Fibroblast of peridontal ligament (primary cell): ENCODE measurements at regions not wholly inside any gene's neighbourhood (a gene's known extent, or its start where the extent isn't known, plus 50 kb on each side); places are given as distances from the start of the nearest gene placed in this dataset.
"Not testable (repeated sequence)": the region's sequence is repeated elsewhere in the genome, so short reads cannot be mapped to it uniquely, and the experiment has no call there.

Source experiments
- DNase-seq: peaks from one replicate; pipeline ENCODE4 v3.0.0-alpha.2; 2010; ENCODE audit errors: extremely low read depth

DNA sequence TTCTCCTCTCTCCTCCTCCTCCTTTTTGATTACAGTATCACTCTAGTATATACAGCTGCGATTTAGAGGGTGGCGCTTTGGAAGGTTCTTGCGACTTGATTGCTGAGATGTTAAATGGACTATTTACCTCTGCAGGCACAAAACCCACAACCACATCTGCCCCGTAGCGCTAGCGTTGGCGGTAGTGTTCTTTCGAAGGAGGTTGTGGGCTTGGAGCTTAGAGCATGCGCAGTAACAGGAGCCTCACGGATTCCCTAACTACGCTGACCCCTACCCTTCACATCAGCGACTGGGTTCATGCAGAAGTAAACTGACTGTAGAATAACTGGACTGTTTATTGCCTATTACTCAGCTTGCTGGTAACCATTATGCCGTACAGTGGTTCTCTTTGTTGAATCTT lies 58.0 kb downstream of the CGGBP1 start:
- peak; percentile 22 for DNase-seq

DNA sequence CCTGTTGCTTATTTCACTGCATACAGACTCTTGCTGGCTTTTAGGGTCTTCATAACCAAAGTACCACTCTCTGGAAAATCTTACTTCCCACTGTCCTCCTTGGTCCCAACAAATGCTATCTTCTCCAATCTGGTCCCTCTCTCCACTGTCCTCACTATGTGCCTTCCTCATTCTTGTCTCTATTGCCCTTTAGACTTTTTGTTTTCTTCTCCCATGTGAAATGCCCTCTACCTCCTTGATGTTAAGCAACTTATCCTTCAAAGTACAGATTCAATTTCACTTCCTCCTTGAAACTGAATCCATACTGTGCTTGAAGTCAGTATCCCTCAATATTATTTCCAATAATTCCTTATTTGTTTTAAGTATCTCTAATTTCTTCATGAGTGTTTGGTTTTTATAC lies 60.8 kb downstream of the CGGBP1 start:
- DNase-seq: no peak

DNA sequence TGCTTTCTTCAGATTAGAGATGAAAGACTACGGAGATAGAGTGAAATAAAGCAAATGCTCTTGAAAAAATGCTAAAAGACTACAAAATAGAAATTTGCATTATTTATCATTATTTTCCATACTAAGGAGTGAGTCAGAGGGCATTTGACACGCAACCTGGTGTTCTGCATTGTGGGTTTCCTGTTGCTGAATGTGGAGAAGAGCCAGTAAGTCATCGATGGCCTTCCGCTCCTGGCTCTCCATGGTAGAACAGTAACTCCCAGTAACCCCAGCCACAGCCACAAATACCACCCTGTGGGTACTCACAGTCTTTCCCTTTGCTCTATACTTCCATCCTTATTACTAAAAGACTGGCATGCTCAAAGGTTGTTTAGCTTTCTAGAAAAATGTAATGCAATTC lies 61.5 kb downstream of the CGGBP1 start:
- DNase-seq: no peak

DNA sequence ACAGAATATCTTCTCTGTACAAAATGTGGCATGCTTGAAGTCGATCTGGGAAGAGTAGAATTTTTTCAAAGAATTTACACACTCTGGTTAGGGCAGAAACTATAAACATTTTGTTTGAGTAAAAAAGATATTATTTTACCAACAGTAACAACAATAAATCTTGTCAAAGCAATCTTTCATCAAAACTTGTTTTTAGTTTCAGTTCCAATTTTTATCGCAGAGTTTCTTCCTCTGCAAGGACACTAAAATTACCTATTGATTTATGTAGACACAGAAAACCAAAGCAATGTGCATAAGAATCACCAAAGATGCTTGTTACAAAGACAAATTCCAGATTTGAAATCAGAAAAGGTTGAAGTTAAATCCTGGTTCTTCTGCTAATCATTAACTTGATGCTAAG lies 61.9 kb downstream of the CGGBP1 start:
- DNase-seq: no peak

DNA sequence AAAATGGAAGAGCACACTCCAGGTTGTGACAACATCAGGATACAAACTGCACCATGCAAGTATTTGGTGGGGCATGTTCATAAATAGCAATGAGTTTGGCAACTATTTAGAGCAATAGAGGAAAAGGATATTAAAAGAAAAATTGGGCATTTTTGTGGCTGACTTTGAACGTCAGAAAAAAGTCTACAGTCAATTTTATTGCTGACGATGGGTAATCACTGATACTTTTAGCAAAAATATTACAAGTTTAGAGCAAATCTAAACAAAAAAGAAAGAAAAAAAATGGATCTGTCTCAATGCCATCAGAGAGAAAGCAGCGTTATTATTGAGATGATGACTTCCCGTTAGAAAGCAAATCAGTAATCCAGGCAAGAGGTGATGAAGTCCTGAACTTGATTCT lies 65.2 kb downstream of the CGGBP1 start:
- DNase-seq: no peak

DNA sequence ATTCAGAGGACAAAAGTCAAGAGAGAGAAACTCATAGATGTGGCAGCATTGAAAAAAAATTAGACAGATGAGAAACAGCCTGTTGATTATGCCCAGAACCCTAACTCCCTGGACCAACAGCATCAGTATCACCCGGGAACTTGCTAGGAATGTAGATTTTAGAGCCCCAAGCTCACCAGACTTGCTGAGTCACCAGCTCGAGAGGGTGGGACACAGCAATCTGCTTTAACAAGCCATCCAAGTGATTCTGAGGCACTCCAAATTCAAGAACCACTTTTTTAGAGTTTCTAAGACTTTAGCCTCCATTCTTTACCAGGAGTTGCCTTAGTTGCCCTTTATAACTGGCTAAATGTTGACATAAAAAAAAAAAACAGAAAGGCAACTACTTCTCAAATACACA lies 70.9 kb downstream of the CGGBP1 start:
- DNase-seq: peak; percentile 38

DNA sequence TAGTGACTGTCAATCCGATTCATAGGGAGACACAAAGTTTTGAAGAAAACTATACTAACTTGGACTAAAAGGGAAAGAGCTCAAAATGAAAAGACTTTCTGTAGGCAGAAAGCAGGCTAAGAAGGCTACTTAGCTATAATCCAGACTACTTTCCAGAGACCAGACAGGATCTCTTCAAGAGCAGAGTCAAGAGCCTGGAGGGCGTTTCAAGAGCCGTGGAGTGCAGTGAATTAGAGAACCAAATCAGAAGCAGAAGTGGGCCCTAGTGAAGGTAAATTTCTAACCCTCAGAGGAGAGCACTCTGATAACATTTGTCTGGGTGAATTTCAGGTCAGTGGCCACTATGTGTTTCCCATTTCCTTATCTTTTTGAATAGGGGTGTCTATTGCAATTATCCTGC lies 76.4 kb downstream of the CGGBP1 start:
- no peak for DNase-seq

DNA sequence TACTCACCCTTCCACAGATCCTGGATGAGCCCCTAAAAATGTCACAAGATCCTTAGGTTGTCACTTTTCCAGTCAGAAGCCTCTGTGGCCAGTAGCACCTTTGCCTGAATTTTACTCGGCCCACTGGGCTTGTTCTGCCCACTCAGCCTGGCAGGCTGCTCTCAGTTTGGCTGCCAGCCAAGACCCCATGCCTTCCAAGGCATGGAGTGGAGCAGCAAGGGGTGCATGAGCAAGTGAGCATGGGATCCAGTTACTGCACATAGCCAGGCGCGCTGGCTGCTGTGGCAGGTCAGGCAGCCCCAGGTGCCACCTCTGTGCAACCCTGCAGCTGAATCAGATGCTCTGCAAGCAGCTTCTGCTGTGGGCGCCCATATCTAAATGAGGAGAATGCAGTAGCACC lies 79.3 kb downstream of the CGGBP1 start:
- DNase-seq: no peak

DNA sequence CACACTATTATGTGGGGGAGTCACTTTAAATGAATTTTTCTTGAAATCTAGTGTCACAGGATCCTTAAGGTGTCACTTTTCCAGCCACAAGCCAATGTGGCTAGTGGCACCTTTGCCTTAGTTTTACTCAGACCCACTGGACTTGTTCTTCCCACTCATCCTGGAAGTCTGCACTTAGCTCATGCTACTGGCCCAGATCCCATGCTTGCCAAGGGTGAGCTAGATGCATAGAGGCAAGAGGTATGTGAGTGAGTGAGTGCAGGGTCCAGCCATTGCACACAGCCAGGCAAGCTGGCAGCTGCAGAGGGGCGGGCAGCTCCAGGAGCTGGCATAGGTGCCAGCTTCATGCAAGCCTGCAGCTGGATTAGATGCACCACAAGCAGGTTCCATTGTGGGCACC lies 81.0 kb downstream of the CGGBP1 start:
- DNase-seq: no peak

DNA sequence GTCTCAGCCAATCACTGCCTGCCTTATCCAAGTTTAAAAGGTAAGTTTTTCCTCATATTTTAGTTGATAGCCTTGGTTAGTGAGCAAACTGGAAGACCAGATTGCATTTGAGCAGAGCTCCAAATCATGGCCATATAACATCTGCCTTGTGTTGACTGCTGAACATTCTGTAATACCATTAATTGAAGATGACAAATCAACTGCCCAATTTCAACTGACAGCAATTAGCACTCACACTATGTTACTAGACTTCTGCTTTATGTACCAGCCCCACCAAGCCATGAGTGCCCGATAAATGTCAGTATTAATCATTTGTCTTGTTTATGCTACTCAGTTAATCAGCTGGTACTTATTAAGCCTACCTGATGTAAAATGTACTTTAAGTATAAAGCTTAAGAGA lies 83.1 kb downstream of the CGGBP1 start:
- no peak for DNase-seq

DNA sequence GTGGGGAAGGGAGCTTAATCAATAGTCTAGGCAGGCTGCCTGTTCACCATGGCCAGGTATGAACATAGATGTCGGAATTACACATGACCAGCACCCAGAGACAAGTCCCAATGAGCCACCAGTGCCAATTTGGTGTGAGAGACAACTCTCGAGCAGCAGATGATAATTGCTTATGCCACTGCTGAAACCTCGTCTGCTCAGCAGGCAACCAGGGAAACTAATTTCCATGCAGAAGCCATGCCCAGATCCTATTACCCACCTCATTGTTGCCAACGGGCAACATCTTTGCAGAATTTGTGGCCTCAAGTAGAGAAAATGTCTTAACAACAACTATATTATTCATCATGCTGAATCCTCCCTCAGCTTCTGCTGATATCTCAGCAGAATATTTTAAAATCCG lies 84.9 kb downstream of the CGGBP1 start:
- DNase-seq: no peak

DNA sequence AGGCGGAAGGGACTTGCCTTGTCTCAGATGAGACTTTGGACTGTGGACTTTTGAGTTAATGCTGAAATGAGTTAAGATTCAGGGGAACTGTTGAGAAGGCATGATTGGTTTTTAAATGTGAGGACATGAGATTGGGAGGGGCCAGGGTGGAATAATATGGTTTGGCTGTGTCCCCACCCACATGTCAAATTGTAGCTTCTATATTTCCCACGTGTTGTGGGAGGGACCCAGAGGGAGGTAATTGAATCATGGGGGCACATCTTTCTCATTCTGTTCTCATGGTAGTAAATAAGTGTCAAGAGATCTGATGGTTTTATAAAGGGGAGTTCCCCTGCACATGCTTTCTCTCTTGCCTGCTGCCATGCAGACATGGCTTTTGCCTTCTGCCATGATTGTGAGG lies 89.2 kb downstream of the CGGBP1 start:
- DNase-seq: no peak

DNA sequence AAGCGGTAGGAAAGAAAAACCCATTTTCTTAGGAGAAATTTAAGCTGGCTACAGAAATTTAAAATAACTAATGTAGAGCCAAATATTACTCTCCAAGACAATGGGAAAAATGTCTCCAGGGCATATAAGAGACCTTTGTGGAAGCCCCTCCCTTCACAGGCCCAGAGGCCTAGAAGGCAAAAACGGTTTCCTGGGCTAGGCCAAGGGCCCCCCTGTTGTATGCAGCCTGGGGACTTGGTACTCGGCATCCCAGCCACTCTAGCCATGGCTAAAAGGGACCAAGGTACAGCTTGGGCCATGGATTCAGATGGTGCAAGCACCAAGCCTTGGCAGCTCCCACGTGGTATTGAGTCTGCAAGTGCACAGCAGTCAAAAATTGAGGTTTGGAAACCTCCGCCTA lies 90.1 kb downstream of the CGGBP1 start:
- DNase-seq: no peak

DNA sequence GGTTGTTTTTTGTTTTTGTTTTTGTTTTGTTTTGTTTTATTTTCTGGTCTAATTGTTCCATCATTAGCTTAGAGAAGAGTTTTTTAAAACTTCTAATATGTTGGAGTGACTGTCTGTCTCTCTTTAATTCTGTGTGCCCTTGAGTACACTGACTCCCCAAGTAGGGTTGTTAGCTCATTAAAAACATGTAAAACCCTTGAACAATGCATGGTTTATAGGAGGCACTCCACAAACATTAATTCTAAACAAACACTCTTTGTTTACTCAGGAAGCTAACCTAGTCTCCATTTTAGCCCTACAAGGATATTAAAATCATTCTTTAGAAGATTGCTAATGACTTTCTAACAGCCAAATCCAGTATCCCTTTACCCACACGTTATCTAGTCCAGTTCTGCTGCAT lies 100.5 kb downstream of the CGGBP1 start:
- DNase-seq: no peak

DNA sequence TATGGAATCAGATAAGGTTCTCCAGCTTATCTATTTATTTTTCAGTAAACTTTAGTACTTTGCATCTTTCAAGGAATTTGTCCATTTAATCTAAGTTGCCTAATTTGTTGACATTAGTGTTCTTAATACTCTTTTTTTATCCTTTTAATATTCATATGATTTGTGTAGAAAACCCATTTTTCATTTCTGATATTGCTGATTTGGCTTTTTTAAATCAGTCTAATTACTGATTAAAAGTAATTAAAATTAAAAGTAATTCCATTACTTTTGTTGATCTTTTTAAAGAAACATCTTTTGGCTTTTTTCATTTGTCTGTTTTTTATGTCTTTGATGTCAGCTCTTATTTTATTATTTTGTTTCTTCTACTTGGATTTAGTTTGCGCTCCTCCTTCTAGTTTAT lies 101.2 kb downstream of the CGGBP1 start:
- DNase-seq: no peak

DNA sequence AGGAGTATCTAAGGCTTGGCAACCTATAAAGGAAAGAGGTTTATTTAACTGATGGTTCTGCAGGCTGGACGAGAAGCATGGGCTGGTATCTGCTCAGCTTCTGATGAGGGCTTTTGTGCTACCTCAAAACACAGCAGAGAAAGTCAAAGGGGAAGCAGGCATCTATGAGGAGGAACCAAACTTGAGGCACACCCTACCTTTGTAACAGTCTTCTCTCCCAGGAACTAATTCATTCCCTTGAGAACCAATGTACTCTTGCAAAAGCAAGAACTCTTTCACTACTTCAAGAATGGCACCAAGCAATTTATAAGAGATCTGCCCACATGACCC lies 109.0 kb downstream of the CGGBP1 start:
- no peak for DNase-seq

DNA sequence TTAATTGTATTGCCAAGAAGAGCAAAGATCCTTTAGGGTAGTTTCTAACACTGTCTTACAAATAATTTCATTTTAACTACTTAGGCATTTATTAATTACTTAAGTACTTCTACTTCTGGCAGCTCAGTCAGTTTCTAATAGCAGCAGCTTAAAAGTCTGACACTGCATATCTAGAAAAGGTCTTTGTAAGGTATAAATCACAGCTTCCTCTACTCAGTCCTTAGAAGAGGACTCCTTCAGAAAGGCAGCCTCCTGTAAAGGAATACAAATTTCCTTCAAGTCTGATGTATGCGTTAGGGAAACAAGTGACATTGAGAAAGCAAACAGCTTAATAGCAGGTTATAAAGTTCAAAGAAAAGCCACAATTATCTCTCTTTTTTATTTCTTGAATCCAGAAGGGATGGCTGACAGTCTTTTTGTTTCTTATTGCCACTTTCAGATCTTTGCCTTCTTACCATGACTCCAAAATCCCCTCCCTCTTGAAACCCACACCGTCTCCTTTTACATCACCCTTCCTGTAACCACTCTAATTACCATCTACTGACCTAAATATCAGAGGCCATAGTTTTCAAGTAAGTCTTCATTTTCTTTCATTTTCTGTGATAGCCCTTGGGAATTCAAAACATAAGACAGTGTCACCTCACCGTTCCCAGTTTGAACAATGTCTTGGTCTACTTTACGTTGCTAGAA lies 109.5 kb downstream of the CGGBP1 start:
- no peak for DNase-seq

DNA sequence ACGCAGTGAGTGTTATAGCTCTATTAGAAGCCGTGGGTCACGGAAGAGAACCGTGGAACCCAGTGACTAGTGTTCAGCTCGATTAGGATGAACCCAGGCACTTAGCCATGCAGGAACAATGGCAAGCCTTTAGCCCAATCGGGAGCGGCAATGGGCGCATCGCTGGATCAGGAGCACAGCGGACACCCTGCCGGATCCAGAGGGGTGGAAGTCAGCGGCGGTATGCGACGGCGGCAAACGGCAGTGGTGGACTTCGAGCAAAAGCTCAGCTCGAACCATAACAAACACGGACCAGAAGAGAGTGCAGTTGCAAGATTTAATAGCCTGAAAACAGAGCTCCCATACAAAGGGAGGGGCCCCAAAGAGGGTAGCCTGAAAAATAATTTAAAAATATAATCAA lies 112.8 kb downstream of the CGGBP1 start:
- DNase-seq: not testable (repeated sequence)

DNA sequence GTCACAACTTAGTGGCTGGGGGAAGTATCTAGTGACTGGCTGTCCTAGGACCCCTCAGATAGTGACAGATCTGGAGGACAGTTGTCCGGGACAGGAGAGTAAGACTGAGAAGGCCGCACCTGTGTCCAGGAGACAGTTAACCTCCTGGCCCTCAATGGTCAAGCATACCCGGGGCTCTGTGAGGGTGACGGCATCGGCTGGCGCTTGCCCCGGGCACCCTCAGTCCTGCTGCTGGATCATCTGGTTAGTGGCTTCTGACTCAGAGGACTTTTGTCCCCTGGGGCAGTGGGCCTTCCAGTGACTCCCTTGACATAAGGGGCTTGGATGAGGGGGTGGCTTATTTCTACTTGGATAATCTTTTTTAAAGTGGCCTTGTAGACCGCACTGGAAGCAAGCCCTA lies 116.5 kb downstream of the CGGBP1 start:
- DNase-seq: not testable (repeated sequence)

DNA sequence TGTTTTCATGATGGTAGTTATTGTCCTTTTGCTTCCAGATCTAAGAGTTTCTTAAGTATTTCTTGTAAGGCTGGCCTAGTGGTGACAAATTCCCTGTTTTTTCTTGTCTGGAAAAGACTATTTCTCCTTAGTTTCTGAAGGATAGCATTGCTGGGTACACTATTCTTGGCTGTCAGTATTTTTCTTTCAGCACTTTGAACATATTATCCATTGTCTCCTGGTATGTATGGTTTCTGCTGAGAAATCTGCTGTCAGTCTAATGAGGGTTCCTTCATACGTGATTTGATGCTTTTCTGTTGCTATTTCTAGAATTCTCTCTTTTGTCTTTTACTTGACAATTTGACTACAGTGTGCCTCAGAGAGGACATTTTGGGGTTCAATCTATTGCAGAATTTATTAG lies 134.3 kb downstream of the CGGBP1 start:
- no peak for DNase-seq

DNA sequence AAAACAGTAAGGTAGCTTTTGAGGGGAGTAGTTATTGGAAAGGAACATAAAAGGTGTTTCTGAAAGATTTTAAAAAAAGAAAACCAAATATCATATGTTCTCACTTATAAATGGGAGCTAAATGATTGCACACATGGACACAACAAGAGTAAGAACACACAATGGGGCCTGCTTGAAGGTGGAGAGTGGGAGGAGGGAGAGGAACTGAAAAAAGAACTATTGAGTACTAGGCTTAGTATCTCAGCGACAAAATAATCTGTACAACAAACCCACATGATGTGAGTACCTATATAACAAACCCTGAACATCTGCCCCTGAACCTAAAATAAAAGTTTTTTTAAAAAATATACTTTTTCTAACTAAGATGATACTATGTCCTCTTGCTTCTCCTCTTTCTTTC lies 138.3 kb downstream of the CGGBP1 start:
- no peak for DNase-seq

DNA sequence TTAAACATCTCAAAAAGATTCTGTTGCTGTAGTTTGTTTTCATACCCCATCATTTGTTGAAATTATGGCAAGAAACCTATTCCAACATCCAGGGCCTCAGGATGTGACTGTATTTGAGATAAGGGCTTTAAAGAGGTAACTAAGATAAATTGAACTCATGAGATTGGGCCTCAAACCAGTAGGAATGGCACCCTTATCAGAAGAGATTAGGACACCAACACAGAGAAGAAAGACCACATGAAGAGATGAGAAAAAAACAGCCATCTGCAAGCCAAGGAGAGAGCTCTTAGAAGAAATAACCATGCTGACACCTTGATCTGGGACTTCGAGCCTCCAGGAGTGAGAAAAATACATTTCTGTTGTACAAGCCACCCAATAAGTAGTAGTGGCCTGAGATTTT lies 157.7 kb downstream of the CGGBP1 start:
- no peak for DNase-seq

DNA sequence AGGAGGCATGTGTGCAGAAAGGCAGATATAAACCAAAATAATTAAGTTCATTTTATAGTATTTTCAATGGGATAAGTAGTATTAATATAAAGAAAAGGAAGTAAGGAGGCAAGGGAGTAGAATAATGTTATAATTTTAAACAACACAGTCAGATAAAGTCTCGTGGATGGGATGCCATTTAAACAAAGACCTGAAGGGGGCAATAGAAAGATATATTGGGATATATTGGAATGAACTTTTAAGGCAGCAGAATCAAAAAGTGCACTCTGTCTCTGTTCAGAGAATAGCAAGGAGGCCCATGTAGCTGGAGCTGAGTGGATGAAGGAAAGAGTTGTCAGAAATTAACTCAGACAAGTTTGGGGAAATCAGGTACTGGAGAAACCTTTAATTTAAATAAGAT lies 158.7 kb downstream of the CGGBP1 start:
- peak; percentile 1 for DNase-seq

DNA sequence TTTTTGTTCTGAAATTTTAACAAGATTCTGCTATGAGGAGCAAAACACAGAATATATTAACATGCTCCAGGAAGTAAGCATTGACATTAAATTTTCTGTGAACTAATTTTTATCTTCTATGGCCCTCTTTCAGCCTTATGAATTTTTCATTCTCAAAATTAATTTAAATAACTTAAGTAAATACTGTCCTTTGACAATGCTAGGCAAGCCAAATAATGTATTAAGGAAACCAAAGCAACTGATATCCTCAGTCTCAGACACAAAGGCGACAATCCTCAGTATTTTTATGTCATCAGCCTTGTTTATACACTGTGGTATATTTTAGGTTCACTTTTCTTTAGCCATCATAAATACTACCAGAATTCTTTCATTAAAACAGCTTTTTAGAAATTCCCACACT lies 159.8 kb downstream of the CGGBP1 start:
- no peak for DNase-seq

DNA sequence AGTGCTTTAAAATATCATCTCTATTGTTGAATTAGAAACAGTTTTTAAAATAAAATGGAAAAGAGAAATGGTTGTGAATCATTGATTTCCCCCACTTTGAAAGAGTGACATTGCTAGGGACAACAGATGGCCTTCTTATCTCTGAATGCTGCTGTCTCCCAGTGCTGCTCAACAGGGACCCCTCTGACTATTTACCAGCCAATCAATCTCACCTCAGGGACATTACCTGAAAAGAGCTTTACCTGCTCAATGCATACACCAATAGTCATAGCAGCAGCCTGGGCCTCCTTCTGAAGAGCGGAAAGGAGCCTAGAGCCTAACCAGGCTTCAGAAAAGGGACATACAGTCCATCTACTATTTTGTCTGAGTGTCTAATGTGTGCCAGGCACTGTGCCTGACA lies 162.8 kb downstream of the CGGBP1 start:
- DNase-seq: no peak
